HG02884 (cell line): ENCODE measurements at regions not wholly inside any gene's neighbourhood (a gene's known extent, or its start where the extent isn't known, plus 50 kb on each side); places are given as distances from the start of the nearest gene placed in this dataset.
"Not testable (repeated sequence)": the region's sequence is repeated elsewhere in the genome, so short reads cannot be mapped to it uniquely, and the experiment has no call there.

Experiments used
- ATAC-seq: cut with Tn5 transposase; IDR thresholded peaks from one replicate; pipeline ENCODE4 v1.9.1; 2021; ENCODE audit warnings: mild to moderate bottlenecking, moderate library complexity; ENCODE audit not compliant: unreplicated experiment

DNA sequence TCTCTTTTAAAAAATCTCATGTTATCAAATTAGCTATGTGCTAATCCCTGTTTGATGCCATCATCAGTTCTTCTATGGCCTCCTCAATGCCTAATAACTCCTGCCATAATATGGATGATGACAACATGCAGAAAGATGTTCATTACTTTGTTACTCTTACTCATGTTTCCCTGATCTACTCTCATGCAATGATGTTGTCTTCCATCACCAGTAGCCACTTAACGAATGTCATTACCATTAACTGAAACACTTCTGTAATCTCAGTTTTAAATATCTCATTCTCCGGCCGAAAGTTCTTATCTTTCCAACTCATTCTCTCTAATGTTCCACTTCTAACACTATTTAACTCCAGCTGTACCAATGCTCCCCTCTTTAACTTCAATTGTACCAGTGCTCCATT is 1187.7 kb downstream of the OTOL1 start:
- no peak for ATAC-seq

DNA sequence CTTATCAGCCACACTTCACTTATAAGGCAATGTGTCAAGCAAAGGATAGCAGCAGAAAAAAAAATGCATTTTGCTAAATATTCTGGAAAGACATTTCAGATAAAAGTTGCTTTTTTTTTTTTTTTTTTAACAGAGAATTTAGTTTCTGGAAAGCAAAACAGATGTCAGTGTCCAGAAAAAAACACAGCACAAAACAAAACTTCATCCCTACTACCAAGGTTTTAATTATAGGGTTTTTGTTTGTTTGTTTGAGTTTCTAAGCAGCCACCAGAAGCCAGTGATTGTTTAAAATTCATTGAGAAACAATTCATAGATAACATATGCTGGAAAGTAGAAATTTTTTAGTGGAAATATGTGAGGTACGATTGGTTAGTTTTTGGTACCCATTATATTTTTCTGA is 1202.7 kb downstream of the OTOL1 start:
- ATAC-seq: no peak

DNA sequence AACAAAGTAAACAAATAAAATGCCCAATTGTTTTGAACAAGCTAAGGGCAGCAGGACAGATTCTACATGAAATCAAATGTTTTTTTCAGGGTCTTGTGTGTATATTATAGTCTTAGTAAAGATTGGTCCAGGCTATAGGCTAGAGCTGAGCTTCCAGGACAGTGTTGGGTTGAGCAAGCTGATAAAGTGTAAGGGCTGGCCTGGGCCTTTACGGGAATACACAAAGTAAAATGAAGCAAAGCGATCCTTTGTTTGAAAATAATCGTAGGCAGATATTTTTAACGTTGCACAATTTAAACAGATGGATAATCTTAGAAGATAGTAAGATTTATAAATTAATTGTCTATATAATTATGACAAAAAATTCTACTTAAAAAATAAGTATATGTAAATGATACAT is 1204.6 kb downstream of the OTOL1 start:
- ATAC-seq: no peak

DNA sequence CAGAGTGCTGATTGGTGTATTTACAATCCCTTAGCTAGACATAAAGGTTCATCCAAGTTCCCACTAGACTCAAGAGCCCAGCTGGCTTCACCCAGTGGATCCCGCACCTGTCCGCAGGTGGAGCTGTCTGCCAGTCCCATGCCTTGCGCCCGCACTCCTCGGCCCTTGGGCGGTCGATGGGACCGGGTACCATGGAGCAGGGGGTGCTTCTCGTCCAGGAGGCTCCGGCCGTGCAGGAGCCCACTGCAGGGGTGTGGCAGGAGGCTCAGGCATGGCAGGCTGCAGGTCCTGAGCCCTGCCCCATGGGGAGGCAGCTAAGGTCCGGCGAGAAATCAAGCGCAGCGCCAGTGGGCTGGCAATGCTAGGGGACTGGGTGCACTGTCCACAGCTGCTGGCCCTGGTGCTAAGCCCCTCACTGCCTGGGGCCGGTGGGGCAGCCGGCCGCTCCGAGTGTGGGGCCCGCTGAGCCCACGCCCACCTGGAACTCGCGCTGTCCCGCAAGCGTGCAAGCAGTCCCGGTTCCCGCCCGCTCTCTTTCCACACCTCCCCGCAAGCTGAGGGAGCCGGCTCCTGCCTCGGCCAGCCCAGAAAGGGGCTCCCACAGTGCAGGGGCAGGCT is 1206.3 kb downstream of the OTOL1 start:
- no peak for ATAC-seq

DNA sequence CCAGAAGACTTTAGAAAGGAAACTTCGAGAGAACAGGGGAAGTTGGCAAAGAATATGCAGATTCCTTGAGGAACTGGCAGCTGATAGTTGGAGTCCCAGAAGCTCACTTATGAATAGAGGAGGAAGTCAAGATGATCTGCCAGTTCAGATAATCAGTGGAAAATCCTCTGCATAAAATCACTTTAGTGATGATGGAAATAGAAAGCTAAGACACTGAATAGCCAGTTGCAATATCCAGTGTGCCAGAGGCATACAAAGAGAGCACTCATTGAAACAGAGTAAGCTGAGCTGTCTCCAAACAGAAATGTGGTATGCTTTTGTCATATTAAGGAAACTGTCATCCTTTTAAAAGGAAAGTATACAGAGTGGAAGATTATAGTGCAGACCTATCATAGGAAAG is 1207.6 kb downstream of the OTOL1 start:
- no peak for ATAC-seq

DNA sequence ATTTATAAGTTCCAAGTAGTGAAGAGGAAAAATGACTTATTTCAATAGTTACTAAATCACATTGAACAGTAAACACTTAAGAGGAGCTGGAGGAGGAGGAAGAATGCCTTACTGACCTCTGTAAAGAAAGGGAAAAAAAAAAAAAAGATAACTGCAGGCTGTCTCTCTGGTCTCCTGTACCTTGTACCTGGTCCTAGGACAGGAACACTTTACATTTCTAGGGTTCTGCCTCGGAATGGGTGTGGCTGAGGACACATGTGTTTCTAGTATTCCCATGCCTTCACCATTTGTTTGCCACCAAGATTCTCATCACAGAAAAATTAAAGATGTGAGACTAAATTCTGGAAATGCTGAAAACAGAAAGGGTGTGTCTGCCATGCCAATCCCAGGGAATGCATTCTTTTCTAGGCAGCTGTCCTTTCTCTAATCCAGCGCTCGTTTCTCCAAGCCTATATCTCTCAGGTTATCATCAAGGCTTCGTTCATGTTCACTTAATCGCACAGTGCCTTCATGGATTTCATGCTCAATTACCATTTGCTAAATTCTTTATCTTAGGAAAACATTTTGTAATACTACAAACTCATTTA is 1208.3 kb downstream of the OTOL1 start:
- no peak for ATAC-seq

DNA sequence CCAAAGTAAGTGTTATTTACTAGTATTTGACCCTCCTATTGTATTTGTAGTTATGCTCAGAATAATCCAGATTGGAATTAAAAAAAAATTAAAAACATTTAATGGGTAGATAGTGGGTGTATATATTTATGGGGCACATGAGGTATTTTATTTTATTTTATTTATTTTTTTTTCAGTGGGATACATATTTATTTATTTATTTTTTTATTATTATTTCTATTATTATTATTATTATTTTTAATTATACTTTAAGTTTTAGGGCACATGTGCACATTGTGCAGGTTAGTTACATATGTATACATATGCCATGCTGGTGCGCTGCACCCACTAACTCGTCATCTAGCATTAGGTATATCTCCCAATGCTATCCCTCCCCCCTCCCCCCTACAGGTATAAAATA is 1211.8 kb downstream of the OTOL1 start:
- not testable (repeated sequence) for ATAC-seq

DNA sequence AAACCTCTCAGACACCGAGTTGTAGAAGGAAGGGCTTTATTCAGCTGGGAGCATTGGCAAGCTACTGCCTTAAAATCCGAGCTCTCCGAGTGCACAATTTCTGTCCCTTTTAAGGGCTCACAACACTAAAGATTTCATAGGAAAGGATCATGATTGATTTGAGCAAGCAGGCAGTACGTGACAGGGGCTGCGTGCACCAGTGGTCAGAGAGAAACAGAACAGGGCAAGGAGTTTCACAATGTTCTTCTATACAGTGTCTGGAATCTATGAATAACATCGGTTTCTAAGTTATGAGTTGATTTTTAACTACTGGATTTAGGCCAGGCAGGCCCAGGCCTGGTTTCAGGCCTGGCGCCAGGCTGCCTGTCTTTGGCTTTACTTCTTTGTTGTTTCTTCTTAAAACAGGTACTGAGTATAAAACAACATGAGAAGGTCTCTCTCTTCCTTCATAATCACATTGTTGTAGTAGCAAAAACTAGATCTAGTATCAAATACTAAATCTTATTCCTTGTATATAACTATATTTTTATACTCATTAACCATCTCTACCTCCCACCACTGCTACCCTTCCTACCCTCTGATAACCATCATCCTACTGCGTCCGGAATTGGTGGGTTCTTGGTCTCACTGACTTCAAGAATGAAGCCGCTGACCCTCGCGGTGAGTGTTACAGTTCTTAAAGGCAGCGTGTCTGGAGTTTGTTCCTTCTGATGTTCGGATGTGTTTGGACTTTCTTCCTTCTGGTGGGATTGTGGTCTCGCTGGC is 1212.5 kb downstream of the OTOL1 start:
- ATAC-seq: not testable (repeated sequence)

DNA sequence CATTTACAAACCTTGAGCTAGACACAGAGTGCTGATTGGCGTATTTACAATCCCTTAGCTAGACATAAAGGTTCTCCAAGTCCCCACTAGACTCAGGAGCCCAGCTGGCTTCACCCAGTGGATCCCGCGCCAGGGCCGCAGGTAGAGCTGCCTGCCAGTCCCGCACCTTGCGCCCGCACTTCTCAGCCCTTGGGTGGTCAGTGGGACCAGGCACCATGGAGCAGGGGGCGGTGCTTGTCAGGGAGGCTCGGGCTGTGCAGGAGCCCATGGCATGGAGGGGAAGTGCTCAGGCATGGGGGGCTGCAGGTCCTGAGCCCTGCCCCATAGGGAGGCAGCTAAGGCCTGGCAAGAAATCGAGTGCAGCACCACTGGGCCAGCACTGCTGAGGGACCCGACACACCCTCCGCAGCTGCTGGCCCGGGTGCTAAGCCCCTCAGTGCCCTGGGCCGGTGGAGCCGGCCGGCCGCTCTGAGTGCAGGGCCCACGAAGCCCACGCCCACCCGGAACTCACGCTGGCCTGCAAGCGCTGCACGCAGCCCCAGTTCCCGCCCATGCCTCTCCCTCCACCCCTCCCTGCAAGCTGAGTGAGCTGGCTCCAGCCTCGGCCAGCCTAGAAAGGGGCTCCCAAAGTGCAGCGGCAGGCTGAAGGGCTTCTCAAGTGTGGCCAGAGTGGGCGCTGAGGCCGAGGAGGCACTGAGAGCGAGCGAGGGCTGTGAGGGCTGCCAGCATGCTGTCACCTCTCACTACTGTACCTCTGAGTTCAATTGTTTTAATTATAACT is 1213.9 kb downstream of the OTOL1 start:
- ATAC-seq: no peak

DNA sequence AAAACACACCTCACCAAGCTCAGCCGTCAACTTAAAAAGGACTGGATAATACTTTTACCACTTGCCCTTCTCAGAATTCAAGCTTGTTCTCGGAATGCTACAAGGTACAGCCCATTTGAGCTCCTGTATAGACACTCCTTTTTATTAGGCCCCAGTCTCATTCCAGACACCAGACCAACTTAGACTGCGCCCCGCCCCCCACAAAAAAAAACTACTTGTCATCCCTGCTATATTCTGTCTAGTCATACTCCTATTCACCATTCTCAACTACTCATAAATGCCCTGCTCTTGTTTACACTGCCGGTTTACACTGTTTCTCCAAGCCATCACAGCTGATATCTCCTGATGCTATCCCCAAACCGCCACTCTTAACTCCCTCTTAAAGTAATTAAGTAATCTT is 1220.5 kb downstream of the OTOL1 start:
- not testable (repeated sequence) for ATAC-seq

DNA sequence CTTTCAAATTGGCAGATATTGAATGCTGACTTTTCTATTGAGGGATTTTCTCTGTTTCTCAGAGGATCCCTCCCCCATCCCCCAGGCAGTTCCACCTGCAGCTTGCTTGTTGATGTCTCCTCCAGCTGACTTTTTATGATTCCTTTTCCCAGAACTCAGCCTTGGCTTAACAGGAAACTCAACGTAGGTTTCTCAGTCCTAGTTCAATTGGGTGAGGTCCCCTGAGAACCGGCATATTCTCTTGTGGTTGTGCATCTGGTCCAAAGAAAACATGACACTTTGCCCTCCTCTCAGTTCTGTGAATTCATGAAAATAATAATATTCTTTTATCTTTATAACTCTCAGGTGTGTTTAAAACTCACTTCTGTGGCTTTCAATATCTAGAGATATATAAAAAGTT is 1222.1 kb downstream of the OTOL1 start:
- ATAC-seq: no peak

DNA sequence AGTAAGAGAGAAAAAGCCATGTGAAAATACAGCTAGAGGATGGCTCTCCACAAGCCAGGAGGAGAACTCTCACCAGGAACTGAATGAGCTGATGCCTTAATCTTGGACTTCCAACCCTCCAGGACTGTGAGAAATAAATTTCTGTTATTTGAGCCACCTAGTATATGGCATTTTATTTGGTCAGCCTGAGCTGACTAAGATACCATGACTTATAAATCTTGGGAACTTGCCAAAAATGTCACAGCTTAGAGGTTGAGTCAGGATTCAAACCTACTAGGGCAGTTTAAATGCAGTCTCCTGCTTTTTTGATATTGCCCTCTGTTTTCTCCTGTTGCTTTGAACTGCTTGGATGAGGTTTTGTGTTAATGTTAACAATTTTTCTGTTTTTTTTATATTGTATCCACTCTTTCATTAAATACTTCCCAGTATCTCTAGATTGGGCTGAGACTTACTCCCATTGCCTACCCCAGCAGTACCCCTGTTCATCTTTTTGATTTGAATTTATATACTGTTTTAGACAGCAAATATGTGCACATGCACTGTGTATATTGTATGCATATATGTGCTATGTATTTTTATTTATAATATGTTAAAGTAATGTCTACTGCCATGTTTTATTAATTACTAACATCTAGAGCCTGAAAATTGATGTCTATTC is 1223.2 kb downstream of the OTOL1 start:
- no peak for ATAC-seq

DNA sequence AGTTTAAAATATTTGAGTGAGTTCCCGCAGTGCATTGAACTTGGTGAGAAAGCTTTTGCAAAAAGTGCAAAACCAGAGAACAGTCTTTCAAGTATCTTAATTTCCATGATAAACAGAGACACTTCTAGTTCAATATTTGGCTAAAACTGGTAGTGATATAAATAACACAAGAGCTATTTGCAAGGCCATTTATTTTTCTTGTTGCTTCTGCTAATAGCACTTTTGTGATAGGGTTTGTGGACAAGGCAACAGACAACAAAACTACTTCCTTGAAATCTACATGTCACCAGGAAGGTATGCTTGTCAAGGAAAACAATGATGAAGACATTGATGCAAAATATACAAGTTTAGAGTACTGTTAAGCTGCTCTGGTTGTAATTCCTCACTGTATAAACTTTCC is 1225.1 kb downstream of the OTOL1 start:
- no peak for ATAC-seq

DNA sequence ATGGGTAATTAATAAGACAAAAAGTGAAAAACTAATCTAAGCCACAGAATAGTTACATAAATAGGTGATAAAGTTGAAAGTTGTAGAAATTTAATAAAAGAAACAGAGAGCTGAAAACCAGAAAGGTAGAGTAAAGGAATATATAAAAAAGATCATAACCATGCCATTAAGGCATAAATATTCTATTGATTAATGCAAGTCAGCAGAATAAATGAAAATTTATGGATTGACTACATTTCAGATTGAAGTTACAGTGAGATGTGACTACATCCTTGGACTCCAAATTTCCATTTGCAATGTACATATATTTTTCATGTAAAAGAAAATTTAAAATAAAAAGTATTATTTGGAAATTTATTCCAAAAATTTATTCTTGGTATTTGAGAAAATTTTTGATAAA is 1225.7 kb downstream of the OTOL1 start:
- ATAC-seq: no peak

DNA sequence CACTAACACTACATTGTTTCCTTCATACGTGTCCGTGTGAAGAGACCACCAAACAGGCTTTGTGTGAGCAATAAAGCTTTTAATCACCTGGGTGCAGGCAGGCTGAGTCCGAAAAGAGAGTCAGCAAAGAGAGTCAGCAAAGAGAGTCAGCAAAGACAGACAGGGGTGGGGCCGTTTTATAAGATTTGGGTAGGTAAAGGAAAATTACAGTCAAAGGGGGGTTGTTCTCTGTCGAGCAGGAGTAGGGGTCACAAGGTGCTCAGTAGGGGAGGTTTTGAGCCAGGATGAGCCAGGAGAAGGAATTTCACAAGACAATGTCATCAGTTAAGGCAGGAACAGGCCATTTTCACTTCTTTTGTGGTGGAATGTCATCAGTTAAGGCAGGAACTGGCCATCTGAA is 1226.2 kb downstream of the OTOL1 start:
- ATAC-seq: not testable (repeated sequence)

DNA sequence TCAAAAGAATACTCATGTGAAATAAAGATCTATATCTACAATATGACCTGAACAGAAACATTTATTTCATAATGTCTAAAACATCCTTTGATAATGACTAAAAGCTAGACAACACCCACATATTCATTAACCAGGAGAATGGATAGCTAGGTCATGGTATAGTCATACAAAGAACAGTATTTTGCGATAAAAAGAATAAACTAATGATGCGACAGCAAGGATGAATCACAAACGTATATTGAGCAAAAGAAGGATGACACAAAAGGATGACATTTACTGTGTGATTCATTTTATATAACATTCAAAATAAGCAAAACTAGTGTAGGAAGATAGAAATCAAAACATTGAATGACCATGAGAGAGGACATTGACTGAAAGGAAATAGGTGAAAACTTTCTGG is 1233.1 kb downstream of the OTOL1 start:
- no peak for ATAC-seq

DNA sequence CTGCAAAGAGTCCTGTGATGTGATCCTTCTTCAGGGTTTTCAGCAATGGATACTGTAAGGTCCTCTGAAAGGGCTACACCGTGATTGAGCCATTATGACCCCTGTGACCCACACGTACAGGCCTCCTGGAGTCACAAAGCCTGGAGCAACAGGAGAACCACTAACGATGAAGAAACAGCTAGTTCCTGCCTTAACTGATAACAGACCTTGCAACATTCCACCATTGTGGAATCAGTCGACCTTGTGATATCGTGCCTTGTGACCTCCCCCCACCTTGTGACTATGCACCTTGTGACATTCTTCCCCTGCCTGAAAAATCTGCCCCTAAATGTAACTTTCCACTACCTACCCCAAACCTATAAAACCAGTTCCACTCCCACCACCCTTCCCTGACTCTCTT is 1235.4 kb downstream of the OTOL1 start:
- ATAC-seq: not testable (repeated sequence)

DNA sequence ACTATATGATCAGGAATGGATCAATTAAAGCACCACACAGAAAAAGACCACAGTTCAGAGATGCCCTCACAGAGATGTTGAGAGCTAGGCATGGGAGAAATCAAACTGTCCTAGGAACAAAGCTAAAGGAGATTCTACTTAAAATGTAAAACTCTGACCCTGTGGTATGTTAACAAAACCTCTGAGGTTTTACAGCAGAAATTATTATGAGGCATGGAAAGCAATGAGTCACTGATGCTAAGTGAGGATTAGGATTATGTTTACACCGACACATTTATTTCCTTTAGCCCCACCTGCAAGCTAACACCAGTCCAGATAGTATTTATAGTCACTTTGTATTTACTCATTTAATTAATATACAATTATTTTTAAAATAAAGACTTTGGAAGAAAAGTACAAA is 1242.2 kb downstream of the OTOL1 start:
- ATAC-seq: no peak

DNA sequence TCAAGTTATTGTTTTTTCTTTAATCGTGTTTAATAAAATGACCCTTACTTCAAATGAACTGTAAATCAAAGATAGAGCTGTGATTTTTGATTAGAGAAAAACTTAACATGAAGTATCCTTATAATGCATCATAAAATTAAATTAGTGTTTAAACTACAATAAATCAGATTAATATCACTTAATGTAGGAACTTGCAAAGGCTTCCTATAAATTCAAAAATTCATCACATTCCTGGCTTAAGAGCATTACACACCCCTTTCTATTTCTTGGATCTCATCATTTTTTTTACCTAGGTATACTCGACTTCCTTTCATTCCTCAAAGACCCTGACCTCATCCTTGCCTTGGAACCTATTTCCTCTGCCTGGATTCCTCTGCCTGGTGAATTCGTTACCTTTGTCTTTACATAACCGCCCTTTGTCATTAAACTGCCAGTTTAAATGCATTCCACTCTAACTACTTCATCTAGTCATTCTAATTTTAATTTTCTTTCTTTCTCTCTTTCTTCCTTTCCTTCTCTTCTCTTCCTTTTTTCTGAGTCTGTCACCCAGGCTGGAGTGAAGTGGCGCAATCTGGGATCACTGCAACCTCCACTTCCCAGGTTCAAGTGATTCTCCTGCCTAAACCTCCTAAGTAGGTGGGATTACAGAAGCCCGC is 1244.5 kb downstream of the OTOL1 start:
- ATAC-seq: no peak

DNA sequence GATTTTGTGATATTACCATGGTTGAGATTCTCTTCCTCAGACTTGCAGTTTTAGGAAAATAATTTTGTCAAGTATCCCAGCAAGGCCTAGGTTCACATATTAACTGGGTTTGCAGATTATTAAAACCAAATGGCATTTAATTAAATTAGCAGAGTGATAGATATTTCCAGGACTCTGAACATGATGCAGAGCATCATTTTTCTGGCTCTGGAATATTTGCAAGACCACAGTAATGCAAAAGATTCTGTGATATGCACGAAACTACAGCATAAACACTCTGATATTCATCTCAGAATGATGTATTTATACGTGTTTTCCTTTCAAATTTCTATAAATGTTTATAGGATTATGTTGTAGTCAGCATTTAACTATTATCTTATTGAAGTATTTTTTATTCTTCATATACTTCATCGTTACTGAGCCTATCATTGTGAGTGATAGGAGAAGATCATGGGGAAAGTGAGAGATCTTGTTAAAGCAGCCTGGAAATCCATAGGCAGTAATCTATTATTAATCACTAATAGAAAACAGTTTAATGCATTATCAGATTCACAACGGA is 1245.6 kb downstream of the OTOL1 start:
- ATAC-seq: no peak
